ENCODE measurements at regions not wholly inside any gene's neighbourhood (a gene's known extent, or its start where the extent isn't known, plus 50 kb on each side); places are given as distances from the start of the nearest gene placed in this dataset.

GRCh38 chr17:77665833-77666232 lies 292.7 kb upstream of the TNRC6C start:
- ATAC-seq (no peak), FAIRE-seq (no peak), DNase-seq (no peak)
- 50 to 68% methylated on average over 3 of the region's 3 CpGs for WGBS, 2 donors
- H3K36me3 ChIP-seq, result no peaks in the 10 kb centered on the region
- no peaks in the 10 kb centered on the region for H3K4me1 ChIP-seq
- no peak overlapping the region for H3K4me3 ChIP-seq
- H3K9me3 ChIP-seq, result no peaks in the 10 kb centered on the region
- intact Hi-C loops (cut with DNase I), result no loop called here
- TF ChIP-seq CTCF (IDR thresholded peaks at IDR 0.05), result no peak
- H3K27me3 ChIP-seq, result no peaks in the 10 kb centered on the region
- no peak overlapping the region for H3K27ac ChIP-seq

- Histone ChIP-seq H3K36me3 (no peaks in the 10 kb centered on the region), H3K4me1 (no peaks in the 10 kb centered on the region), H3K27me3 (no peaks in the 10 kb centered on the region), H3K9me3 (no peaks in the 10 kb centered on the region), H3K4me3 (no peak overlapping the region), H3K27ac (no peak overlapping the region)
- TF ChIP-seq CTCF (IDR thresholded peaks at IDR 0.05), result no peak
- intact Hi-C loops (cut with DNase I), result no loop called here
- DNase-seq (no peak), ATAC-seq (no peak), FAIRE-seq (no peak)
- 19 to 25% methylated on average over 6 of the region's 6 CpGs for WGBS, 2 donors
These were observed 292.0 kb upstream of the TNRC6C start for GRCh38 chr17:77666462-77666861.

- intact Hi-C loops (cut with DNase I), result no loop called here
- TF ChIP-seq CTCF (IDR thresholded peaks at IDR 0.05), result no peak
- Histone ChIP-seq H3K27me3 (no peaks in the 10 kb centered on the region), H3K4me3 (no peak overlapping the region), H3K4me1 (no peaks in the 10 kb centered on the region), H3K9me3 (no peaks in the 10 kb centered on the region), H3K27ac (no peak overlapping the region), H3K36me3 (no peaks in the 10 kb centered on the region)
- WGBS, 2 donors, result 72 to 76% methylated on average over 7 of the region's 7 CpGs
- FAIRE-seq (no peak), ATAC-seq (no peak), DNase-seq (no peak)
These were observed 291.6 kb upstream of the TNRC6C start for GRCh38 chr17:77666881-77667395.

- intact Hi-C loops (cut with DNase I), result no loop called here
- Histone ChIP-seq H3K27ac (no peak overlapping the region), H3K4me1 (no peaks in the 10 kb centered on the region), H3K36me3 (no peaks in the 10 kb centered on the region), H3K9me3 (no peaks in the 10 kb centered on the region), H3K4me3 (no peak overlapping the region), H3K27me3 (no peaks in the 10 kb centered on the region)
- no peak for TF ChIP-seq CTCF (IDR thresholded peaks at IDR 0.05)
- no peak for ATAC-seq
- no peak for FAIRE-seq
- 46 to 50% methylated on average over 1 of the region's 1 CpG for WGBS, 2 donors
- no peak for DNase-seq
These were observed 291.0 kb upstream of the TNRC6C start for GRCh38 chr17:77667478-77667877.

GRCh38 chr17:77668518-77668917 lies 290.0 kb upstream of the TNRC6C start:
- DNase-seq (no peak), FAIRE-seq (no peak), ATAC-seq (no peak)
- Histone ChIP-seq H3K27ac (no peak overlapping the region), H3K4me1 (no peaks in the 10 kb centered on the region), H3K27me3 (no peaks in the 10 kb centered on the region), H3K36me3 (no peaks in the 10 kb centered on the region), H3K9me3 (no peaks in the 10 kb centered on the region), H3K4me3 (no peak overlapping the region)
- WGBS, 2 donors, result 79 to 88% methylated on average over 2 of the region's 2 CpGs
- no peak for TF ChIP-seq CTCF (IDR thresholded peaks at IDR 0.05)
- intact Hi-C loops (cut with DNase I), result no loop called here

Measured in pancreas (tissue), 10 donors.